CD4-positive, alpha-beta T cell (primary cell): ENCODE measurements at regions not wholly inside any gene's neighbourhood (a gene's known extent, or its start where the extent isn't known, plus 50 kb on each side); places are given as distances from the start of the nearest gene placed in this dataset.

Source experiments
- ATAC-seq: fragments of 200-7000 bp; cut with Tn5 transposase; one replicate; pipeline ENCODE4 v1.10.0; 2022; ENCODE audit warnings: mild to moderate bottlenecking; ENCODE audit not compliant: poor library complexity
- CTCF ChIA-PET: fragments of 350-600 bp; sonication (Branson Sonifier 250); formaldehyde crosslinking; loops from one replicate; lab custom pipeline; 2021; ENCODE audit warnings: antibody characterized with exemption, inconsistent platforms; lab: Charles Lee
- POLR2A ChIA-PET: fragments of 350-600 bp; sonication (Branson Sonifier 250); formaldehyde crosslinking; loops from one replicate; lab custom pipeline; 2021; ENCODE audit warnings: antibody characterized with exemption, inconsistent platforms; lab: Charles Lee
- DNase-seq, 14 experiments: peaks; one replicate each; pipeline ENCODE4 v3.0.0-alpha.2; 2013 to 2020; ENCODE audit warnings: mixed read lengths in 2 of 14
- H3K27ac ChIP-seq, 2 donors: one replicate each; pipeline versions ENCODE4 v1.5.1 to v1.7.0; 2013; ENCODE audit warnings: low read length in 2 of 2, low read depth in 1 of 2, mild to moderate bottlenecking in 1 of 2
- H3K27me3 ChIP-seq, 2 experiments: 1 replicate in 1 of 2; 2 replicates in 1 of 2; pipeline versions ENCODE4 v1.6.1 to v1.7.0; 2013; ENCODE audit warnings: low read length in 2 of 2, control low read depth in 1 of 2, mild to moderate bottlenecking in 1 of 2, moderate library complexity in 1 of 2; ENCODE audit not compliant: insufficient read depth in 2 of 2, control insufficient read depth in 1 of 2
- H3K36me3 ChIP-seq: one replicate; pipeline ENCODE4 v1.6.1; 2013; ENCODE audit warnings: low read length, control low read depth; ENCODE audit not compliant: insufficient read depth
- H3K4me1 ChIP-seq: one replicate; pipeline ENCODE4 v1.6.1; 2013; ENCODE audit warnings: low read length, control low read depth; ENCODE audit not compliant: insufficient read depth
- H3K4me3 ChIP-seq: one replicate; pipeline ENCODE4 v1.5.1; 2013; ENCODE audit warnings: mild to moderate bottlenecking, low read length, moderate library complexity
- H3K9me3 ChIP-seq, 2 experiments: 1 replicate in 1 of 2; 2 replicates in 1 of 2; pipeline versions ENCODE4 v1.6.1 to v1.7.0; 2013; ENCODE audit warnings: low read length in 2 of 2, mild to moderate bottlenecking in 2 of 2, control low read depth in 1 of 2, moderate library complexity in 1 of 2; ENCODE audit not compliant: control insufficient read depth in 1 of 2, insufficient read depth in 1 of 2
- H3K27ac Mint-ChIP-seq: one replicate; pipeline ENCODE4 v1.8.0; 2020; ENCODE audit warnings: mixed read lengths
- H3K27me3 Mint-ChIP-seq: one replicate; pipeline ENCODE4 v1.8.0; 2021; ENCODE audit warnings: mixed read lengths
- H3K36me3 Mint-ChIP-seq: one replicate; pipeline ENCODE4 v1.8.0; 2021; ENCODE audit warnings: low read depth, mixed read lengths
- H3K4me1 Mint-ChIP-seq: one replicate; pipeline ENCODE4 v1.8.0; 2021; ENCODE audit warnings: low read depth, mixed read lengths
- H3K4me3 Mint-ChIP-seq: one replicate; pipeline ENCODE4 v1.8.0; 2020; ENCODE audit warnings: mild to moderate bottlenecking, mixed read lengths
- H3K9me3 Mint-ChIP-seq: one replicate; pipeline ENCODE4 v1.8.0; 2020; ENCODE audit warnings: mixed read lengths
- CTCF ChIP-seq: fragments of 200-600 bp; IDR thresholded peaks from one replicate; pipeline ENCODE4 v1.8.0; 2022; ENCODE audit warnings: antibody characterized with exemption, mild to moderate bottlenecking
- intact Hi-C, 2 experiments: fragments of 100-400 bp; cut with DNase I in 1 of 2; cut with micrococcal nuclease in 1 of 2; formaldehyde crosslinking; loops; one replicate each; pipeline versions ENCODE4 v1.15.1 to v1.9.0; 2023 to 2025; cut with DNase I, micrococcal nuclease

GRCh38 chr3:106347350-106347749 lies 478.5 kb upstream of the CBLB start:
- Mint-ChIP-seq H3K27me3 (no peaks in the 10 kb centered on the region), H3K9me3 (no peaks in the 10 kb centered on the region), H3K36me3 (no peaks in the 10 kb centered on the region), H3K4me3 (no peak overlapping the region), H3K27ac (no peak overlapping the region), H3K4me1 (peaks cover 10% of the 10 kb centered on the region)
- CTCF ChIA-PET, result no interaction called here
- no peaks in the 10 kb centered on the region for H3K9me3 ChIP-seq
- H3K4me1 ChIP-seq, result peaks cover 4% of the 10 kb centered on the region
- no peaks in the 10 kb centered on the region for H3K36me3 ChIP-seq
- POLR2A ChIA-PET, result no interaction called here
- no peak overlapping the region for H3K27ac ChIP-seq
- intact Hi-C loops, result no loop called here
- no peak overlapping the region for H3K4me3 ChIP-seq
- no peak for TF ChIP-seq CTCF
- no peak for ATAC-seq
- H3K27me3 ChIP-seq, result no peaks in the 10 kb centered on the region
- DNase-seq, result no peak

- no peak for ATAC-seq
These were observed 479.4 kb upstream of the CBLB start for GRCh38 chr3:106348139-106348690.

GRCh38 chr3:106349191-106349881 lies 480.5 kb upstream of the CBLB start:
- CTCF ChIA-PET, result interaction anchor here (1.8 to 1.9 kb wide), 2 partner anchors 10 to 16 kb away, joined by 4 to 7 read pairs; no protein-coding TSS in a partner anchor
- H3K36me3 ChIP-seq, result no peaks in the 10 kb centered on the region
- no peak for DNase-seq
- no peak overlapping the region for H3K4me3 ChIP-seq
- no peaks in the 10 kb centered on the region for H3K9me3 ChIP-seq
- ATAC-seq, result no peak
- no peaks in the 10 kb centered on the region for H3K9me3 Mint-ChIP-seq
- H3K4me1 Mint-ChIP-seq, result peaks cover 10% of the 10 kb centered on the region
- no peak overlapping the region for H3K27ac ChIP-seq
- H3K4me3 Mint-ChIP-seq, result no peak overlapping the region
- intact Hi-C loops, result no loop called here
- no peaks in the 10 kb centered on the region for H3K27me3 ChIP-seq
- H3K27me3 Mint-ChIP-seq, result no peaks in the 10 kb centered on the region
- peaks cover 4% of the 10 kb centered on the region for H3K4me1 ChIP-seq
- H3K27ac Mint-ChIP-seq, result no peak overlapping the region
- no peak for TF ChIP-seq CTCF
- H3K36me3 Mint-ChIP-seq, result no peaks in the 10 kb centered on the region
- POLR2A ChIA-PET, result no interaction called here

More at GRCh38 chr3:106348139-106348690, 479.4 kb upstream of the CBLB start:
- Mint-ChIP-seq H3K4me3 (no peak overlapping the region), H3K27ac (no peak overlapping the region), H3K27me3 (no peaks in the 10 kb centered on the region), H3K9me3 (no peaks in the 10 kb centered on the region), H3K36me3 (no peaks in the 10 kb centered on the region), H3K4me1 (peaks cover 10% of the 10 kb centered on the region)
- no peak overlapping the region for H3K4me3 ChIP-seq
- DNase-seq, result no peak
- POLR2A ChIA-PET, result no interaction called here
- H3K9me3 ChIP-seq, result no peaks in the 10 kb centered on the region
- CTCF ChIA-PET, result interaction anchor here (1.8 to 1.9 kb wide), 2 partner anchors 9 to 15 kb away, joined by 4 to 7 read pairs; no protein-coding TSS in a partner anchor
- H3K4me1 ChIP-seq, result peaks cover 4% of the 10 kb centered on the region
- H3K27me3 ChIP-seq, result no peaks in the 10 kb centered on the region
- no peak for TF ChIP-seq CTCF
- no peak overlapping the region for H3K27ac ChIP-seq
- intact Hi-C loops, result no loop called here
- H3K36me3 ChIP-seq, result no peaks in the 10 kb centered on the region
